K562 (cell line): ENCODE measurements at regions not wholly inside any gene's neighbourhood (a gene's known extent, or its start where the extent isn't known, plus 50 kb on each side); places are given as distances from the start of the nearest gene placed in this dataset.

Experiments
- ATAC-seq: fragments of 200-7000 bp; cut with Tn5 transposase; 3 replicates; pipeline ENCODE4 v1.9.1; 2020; ENCODE audit warnings: moderate library complexity
- BruUV-seq: library from RNA; stranded (reverse); fragments of 400-500 nt; replicated peaks from 2 replicates; lab custom pipeline; 2021; lab: Mats Ljungman, UMichigan
- CTCF ChIA-PET: fragments of 300-600 bp; formaldehyde crosslinking; extraction: SDS; loops from one replicate; lab custom pipeline; 2021; ENCODE audit warnings: low intra/inter-chr PET ratio; lab: Yijun Ruan, JAX
- POLR2A ChIA-PET: fragments of 300-600, 350-650 bp; sonication (Branson Sonifier 250); formaldehyde crosslinking; extraction: SDS; loops from one replicate; lab custom pipeline; 2021; ENCODE audit warnings: antibody characterized with exemption, inconsistent platforms; lab: Yijun Ruan, JAX
- DNase-seq, 4 experiments: peaks; one replicate each; pipeline versions ENCODE4 v3.0.0 to v3.0.0-alpha.2; 2011 to 2018; ENCODE audit warnings: low spot score in 3 of 4, mixed read lengths in 3 of 4; ENCODE audit errors: extremely low read depth in 1 of 4
- FAIRE-seq: peaks from 2 replicates; lab custom pipeline; 2011; peaks lifted over from hg19 to GRCh38; lab: Jason Lieb, UNC
- H2AFZ ChIP-seq: 2 replicates; pipeline ENCODE4 v1.6.0; 2011; ENCODE audit warnings: low read depth, low read length, control low read depth, inconsistent platforms
- H3K27ac ChIP-seq: fragments of 200-600 bp; 3 replicates; pipeline ENCODE4 v1.8.0; 2011; ENCODE audit warnings: low read depth, mild to moderate bottlenecking, control low read depth, inconsistent platforms, low read length, moderate library complexity, mixed read lengths; ENCODE audit errors: extremely low read depth
- H3K27me3 ChIP-seq, 2 experiments: fragments of 300-600 bp in 1 of 2; 2 replicates in 1 of 2; 3 replicates in 1 of 2; pipeline versions ENCODE4 v1.6.0 to v1.8.0; 2011; ENCODE audit warnings: inconsistent platforms in 2 of 2, low read length in 2 of 2, mild to moderate bottlenecking in 1 of 2, mixed read lengths in 1 of 2, moderate library complexity in 1 of 2; ENCODE audit not compliant: control insufficient read depth in 2 of 2, insufficient read depth in 2 of 2
- H3K36me3 ChIP-seq: fragments of 300-600 bp; 3 replicates; pipeline ENCODE4 v1.8.0; 2011; ENCODE audit warnings: mild to moderate bottlenecking, low read length, inconsistent platforms; ENCODE audit not compliant: control insufficient read depth, insufficient read depth
- H3K4me1 ChIP-seq, 2 experiments: fragments of 200-600 bp in 1 of 2; replicated peaks in 1 of 2; 2 replicates in 1 of 2; 3 replicates in 1 of 2; pipeline versions ENCODE4 v1.5.1 to v1.8.0; 2011; ENCODE audit warnings: inconsistent platforms in 2 of 2, low read length in 2 of 2, mild to moderate bottlenecking in 1 of 2, mixed read lengths in 1 of 2, moderate library complexity in 1 of 2; ENCODE audit not compliant: control insufficient read depth in 2 of 2, insufficient read depth in 2 of 2
- H3K4me2 ChIP-seq: 2 replicates; pipeline ENCODE4 v1.6.1; 2011; ENCODE audit warnings: low read length, control low read depth, inconsistent platforms, mixed read lengths; ENCODE audit not compliant: insufficient read depth
- H3K4me3 ChIP-seq: fragments of 200-600 bp; sonication (generic), shearing (Covaris generic); 2 replicates; pipeline ENCODE4 v1.5.1; 2016; ENCODE audit warnings: control low read depth, inconsistent platforms
- H3K79me2 ChIP-seq: fragments of 200-600 bp; 3 replicates; pipeline ENCODE4 v1.8.0; 2011; ENCODE audit warnings: low read length, inconsistent platforms; ENCODE audit not compliant: control insufficient read depth, insufficient read depth
- H3K9ac ChIP-seq, 2 experiments: 2 replicates each; pipeline versions ENCODE4 v1.6.0 to v1.6.1; 2011; ENCODE audit warnings: low read depth in 2 of 2, low read length in 2 of 2, control low read depth in 1 of 2, inconsistent platforms in 1 of 2, mild to moderate bottlenecking in 1 of 2, mixed read lengths in 1 of 2; ENCODE audit not compliant: insufficient read depth in 1 of 2
- H3K9me1 ChIP-seq: one replicate; pipeline ENCODE4 v1.6.0; 2011; ENCODE audit warnings: inconsistent platforms, mild to moderate bottlenecking, low read length, moderate library complexity; ENCODE audit not compliant: control insufficient read depth, insufficient read depth
- H3K9me3 ChIP-seq: replicated peaks from 2 replicates; pipeline ENCODE4 v1.5.1; 2011; ENCODE audit warnings: low read depth, low read length, inconsistent platforms; ENCODE audit not compliant: control insufficient read depth, insufficient read depth
- H4K20me1 ChIP-seq: replicated peaks from 2 replicates; pipeline ENCODE4 v1.6.1; 2011; ENCODE audit warnings: low read length, inconsistent platforms, mixed read lengths; ENCODE audit not compliant: control insufficient read depth, insufficient read depth
- ID3 ChIP-seq, 2 experiments: fragments of 250-450 bp in 1 of 2; fragments of 450-650 bp in 1 of 2; sonication (Bioruptor Pico) in 1 of 2; IDR thresholded peaks; 2 replicates each; pipeline versions ENCODE4 v1.6.1 to v1.8.0; 2016 to 2021; ENCODE audit warnings: mild to moderate bottlenecking in 2 of 2, moderate library complexity in 2 of 2, missing compliant biosample characterization in 1 of 2, missing genetic modification characterization in 1 of 2
- IRF9 ChIP-seq: fragments of 450-650 bp; IDR thresholded peaks from 2 replicates; pipeline ENCODE4 v1.6.1; 2016; ENCODE audit warnings: missing biosample characterization, missing genetic modification characterization
- JUN ChIP-seq, 2 experiments: sonication (generic) in 1 of 2; formaldehyde crosslinking in 1 of 2; IDR thresholded peaks; 2 replicates each; pipeline versions ENCODE4 v1.6.1 to v1.8.0; 2012 to 2022; ENCODE audit warnings: borderline replicate concordance in 2 of 2, mild to moderate bottlenecking in 2 of 2, improper control_type of control experiment in 1 of 2, low read depth in 1 of 2, low read length in 1 of 2, missing genetic modification reagents in 1 of 2
- NONO ChIP-seq, 2 experiments: fragments of 200-400 bp in 1 of 2; fragments of 450-650 bp in 1 of 2; formaldehyde crosslinking in 1 of 2; IDR thresholded peaks; 2 replicates each; pipeline ENCODE4 v1.6.1; 2017; ENCODE audit warnings: low read depth in 2 of 2, mild to moderate bottlenecking in 2 of 2, moderate library complexity in 2 of 2, low read length in 1 of 2
- POLR2H ChIP-seq: IDR thresholded peaks from 2 replicates; pipeline ENCODE4 v1.6.1; 2016; ENCODE audit warnings: missing genetic modification characterization, low read depth, mild to moderate bottlenecking, control low read depth, missing compliant biosample characterization, moderate library complexity
- RB1 ChIP-seq: fragments of 450-650 bp; IDR thresholded peaks from 2 replicates; pipeline ENCODE4 v1.6.1; 2017; ENCODE audit warnings: low read depth, mild to moderate bottlenecking
- SMARCB1 ChIP-seq: IDR thresholded peaks from 2 replicates; pipeline ENCODE4 v1.6.1; 2011; ENCODE audit warnings: improper control_type of control experiment, low read depth; ENCODE audit not compliant: insufficient read length
- SNRNP70 ChIP-seq: fragments of 200-400 bp; formaldehyde crosslinking; optimal IDR thresholded peaks from 2 replicates; pipeline ENCODE3; 2017; ENCODE audit warnings: low read depth, low read length
- SRF ChIP-seq, 2 experiments: fragments of 250-450, 450-650 bp in 1 of 2; sonication (Bioruptor Pico) in 1 of 2; sonication (generic) in 1 of 2; formaldehyde crosslinking; IDR thresholded peaks; 2 replicates each; pipeline versions ENCODE4 v1.5.0 to v1.5.1; 2020 to 2022; ENCODE audit warnings: mild to moderate bottlenecking in 1 of 2, missing genetic modification reagents in 1 of 2
- ZKSCAN1 ChIP-seq: fragments of 150-350 bp; IDR thresholded peaks from 2 replicates; pipeline ENCODE4 v1.6.1; 2016; ENCODE audit warnings: low read depth, low read length
- WGBS: fragments of 100-300 bp; shearing (Covaris generic); methylation state at CpG from one replicate; pipeline ENCODE4 v1.1.6; 2016; ENCODE audit warnings: low coverage, mixed read lengths; ENCODE audit not compliant: insufficient coverage; ENCODE audit errors: missing lambda C conversion rate; 5-methylcytosine and 5-hydroxymethylcytosine counted together
- in situ Hi-C: fragments of 300-500 bp; cut with MboI; formaldehyde crosslinking; loops from 4 replicates; pipeline ENCODE4 v1.15.0; 2018; ENCODE audit warnings: inconsistent platforms, mixed read lengths
- intact Hi-C: fragments of 100-400 bp; cut with micrococcal nuclease; formaldehyde crosslinking; loops from 2 replicates; pipeline ENCODE4 v1.14.2; 2022

- ChIA-PET POLR2A (no interaction called here), CTCF (no interaction called here)
- DNase-seq (no peak), FAIRE-seq (no peak)
- Histone ChIP-seq H3K27ac (no peak overlapping the region), H3K9me3 (no peaks in the 10 kb centered on the region), H4K20me1 (no peaks in the 10 kb centered on the region; the same call in 1 of the 2 replicates), H3K9me1 (no peaks in the 10 kb centered on the region)
- intact Hi-C loops: no loop called here
- no peak for TF ChIP-seq SRF (CRISPR knock-in tag; IDR thresholded peaks at IDR 0.05)
- no peak for TF ChIP-seq SMARCB1
- TF ChIP-seq ID3 (CRISPR knock-in tag; IDR thresholded peaks at IDR 0.05): no peak
- TF ChIP-seq ID3 (tag; IDR thresholded peaks at IDR 0.05): no peak
- no peak for TF ChIP-seq ZKSCAN1
- no peak for TF ChIP-seq SNRNP70
- TF ChIP-seq NONO (IDR thresholded peaks at IDR 0.05; ENCODE audit: low read depth in 2 of 2, low read length in 1 of 2): no peak
- no peak for TF ChIP-seq IRF9 (tag)
- no peak for TF ChIP-seq POLR2H (tag)
- TF ChIP-seq JUN (IDR thresholded peaks at IDR 0.05; ENCODE audit: borderline replicate concordance, low read depth, low read length): no peak
- TF ChIP-seq JUN (CRISPR knock-in tag; IDR thresholded peaks at IDR 0.05; ENCODE audit: borderline replicate concordance): no peak
- TF ChIP-seq RB1: no peak
- TF ChIP-seq, all 486 proteins: peak for 0
- no peak overlapping the region for H3K4me3 ChIP-seq
- 0% methylated on average over 2 of the region's 2 CpGs for WGBS
- H3K4me1 ChIP-seq: no peaks in the 10 kb centered on the region
- peaks cover 0 to 15% of the 10 kb centered on the region in 2 experiments; a peak in 4 of 5 replicates for H3K27me3 ChIP-seq
- no peaks in the 10 kb centered on the region for H3K79me2 ChIP-seq
- H2AFZ ChIP-seq: no peak overlapping the region
- ATAC-seq: no peak
- BruUV-seq: no TSS peak
- no peak overlapping the region for H3K4me2 ChIP-seq
- no peaks in the 10 kb centered on the region for H3K36me3 ChIP-seq
- H3K9ac ChIP-seq: no peak overlapping the region
- in situ Hi-C loops: no loop called here
These were observed 56.6 kb upstream of the EYA2 start for GRCh38 chr20:46838011-46838410.
